ENCODE measurements at regions not wholly inside any gene's neighbourhood (a gene's known extent, or its start where the extent isn't known, plus 50 kb on each side); places are given as distances from the start of the nearest gene placed in this dataset.

- no peak for DNase-seq (ENCODE audit: low read depth in 1 of 2, low spot score in 1 of 2)
These were observed 61.2 kb upstream of the ALDH1A1 start for GRCh38 chr9:73014011-73014410.

DNA sequence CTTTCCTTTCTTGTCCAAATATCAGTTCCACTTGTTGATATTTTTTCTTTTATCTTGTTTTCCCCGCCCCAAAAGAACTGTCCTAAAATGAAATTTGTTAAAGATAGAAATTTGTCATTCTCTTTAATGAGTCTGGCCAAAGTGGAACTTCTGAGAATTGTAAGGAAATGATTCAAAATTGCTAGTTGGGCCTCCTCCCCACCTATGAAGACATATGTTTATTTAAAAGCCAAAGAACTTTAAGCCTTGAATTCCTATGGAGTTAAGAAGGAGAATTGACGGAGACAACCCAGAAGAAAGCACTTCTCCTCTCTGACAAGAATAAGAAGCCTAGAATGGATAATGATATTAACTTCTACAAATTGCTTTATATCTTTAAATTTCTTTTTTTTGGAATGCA is 59.1 kb upstream of the ALDH1A1 start:
- no peak for DNase-seq (ENCODE audit: low read depth in 1 of 2, low spot score in 1 of 2)

DNA sequence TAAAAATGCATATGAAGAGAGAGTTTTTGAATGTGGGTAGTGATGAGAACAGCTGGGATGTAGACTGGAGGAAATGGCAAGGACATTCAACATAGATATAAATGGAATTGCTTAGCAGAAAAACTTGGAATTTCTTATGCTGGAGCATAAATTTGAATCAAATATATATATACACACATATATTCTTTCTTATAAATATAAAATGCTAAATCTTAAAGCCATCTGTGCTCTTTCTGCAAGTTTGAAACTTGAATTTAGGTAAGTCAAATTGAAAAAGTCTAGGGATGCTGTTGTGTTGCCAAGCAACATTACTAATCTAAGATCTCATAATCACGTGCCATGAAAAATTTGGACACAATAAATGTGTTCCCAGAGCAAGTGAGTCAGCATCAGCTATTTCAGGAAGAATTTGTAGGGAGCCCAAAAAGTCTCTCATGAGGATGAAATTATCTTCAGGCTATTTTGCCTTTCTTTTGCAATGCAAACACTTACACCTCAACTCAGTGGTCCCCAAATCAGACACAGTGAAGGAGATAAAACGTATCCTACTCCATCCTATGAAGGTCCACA is 58.4 kb upstream of the ALDH1A1 start:
- DNase-seq (ENCODE audit: low read depth in 1 of 2, low spot score in 1 of 2): no peak

DNA sequence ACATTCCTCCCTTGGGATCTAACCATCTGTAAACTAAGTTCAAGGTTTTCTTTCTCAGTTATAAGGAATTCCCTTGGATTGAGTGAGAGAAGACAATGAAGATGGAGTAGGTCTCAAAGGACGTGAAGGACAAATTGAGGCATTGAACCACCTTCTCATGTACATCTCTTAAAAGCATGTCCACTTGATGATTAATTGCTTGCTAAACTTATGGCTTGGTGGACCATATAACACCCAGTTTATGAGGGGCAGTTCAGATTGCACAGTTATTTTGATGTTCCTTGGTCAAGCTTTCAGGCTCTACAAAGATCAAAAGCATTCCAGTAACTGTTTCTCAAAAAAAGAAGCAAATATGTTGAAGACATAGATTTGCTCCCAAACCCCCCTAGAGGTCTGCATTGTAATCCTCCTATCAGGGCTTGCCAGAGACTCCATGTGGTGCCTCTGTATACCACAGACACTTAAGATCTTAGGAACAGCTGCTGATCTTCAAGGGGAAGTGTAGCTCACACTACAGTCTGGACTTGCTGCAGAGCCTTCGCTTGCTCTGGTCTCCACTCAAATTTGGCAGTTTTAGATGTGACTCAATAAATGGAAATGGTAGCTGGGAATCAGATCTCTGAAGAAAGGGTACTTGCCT is 56.9 kb upstream of the ALDH1A1 start:
- DNase-seq (ENCODE audit: low read depth in 1 of 2, low spot score in 1 of 2): no peak

DNA sequence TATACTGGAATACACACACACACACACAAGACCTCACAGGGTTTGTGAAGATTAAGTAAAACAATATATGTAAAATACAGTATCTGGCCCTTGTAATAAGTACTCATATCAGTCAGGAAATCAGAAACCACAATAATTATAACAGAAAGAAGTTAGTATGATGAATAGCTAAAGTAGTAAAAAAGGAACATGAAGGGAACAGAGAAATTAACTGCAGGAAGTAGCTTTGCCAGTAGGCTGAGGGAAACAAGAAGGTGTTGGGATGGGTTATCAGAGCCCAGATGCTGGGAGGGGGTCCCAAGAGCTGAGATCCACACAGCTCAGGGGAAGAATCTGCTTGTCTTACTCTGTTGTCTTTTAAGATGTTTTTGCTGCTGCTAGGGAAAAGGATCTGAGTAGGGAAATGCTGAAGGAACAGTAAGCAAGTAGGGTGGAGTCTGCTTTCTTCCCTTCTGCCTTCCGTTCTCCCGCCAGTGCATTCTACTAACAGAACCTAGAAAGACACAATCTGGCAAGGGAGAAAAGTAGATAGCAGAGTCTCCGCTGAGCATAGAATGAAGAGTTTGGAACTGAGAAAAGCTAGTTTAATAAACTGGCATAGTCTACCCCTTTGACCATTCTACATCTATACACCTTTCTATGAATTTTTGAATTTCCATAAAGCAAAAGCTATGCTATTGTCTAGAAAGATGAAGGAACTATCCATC is 55.3 kb upstream of the ALDH1A1 start:
- DNase-seq (ENCODE audit: low read depth in 1 of 2, low spot score in 1 of 2): no peak

- no peak for DNase-seq (ENCODE audit: low read depth in 1 of 2, low spot score in 1 of 2)
These were observed 54.1 kb upstream of the ALDH1A1 start for GRCh38 chr9:73006986-73007385.

Measured in stimulated activated CD4-positive, alpha-beta T cell treated with anti-CD3 and anti-CD28 coated beads, Interleukin-15, amount 100 ng/mL, for 1 hour (primary cell).